GM19035 (cell line): ENCODE measurements at regions not wholly inside any gene's neighbourhood (a gene's known extent, or its start where the extent isn't known, plus 50 kb on each side); places are given as distances from the start of the nearest gene placed in this dataset.

Source experiments
- ATAC-seq: cut with Tn5 transposase; IDR thresholded peaks from one replicate; pipeline ENCODE4 v1.9.1; 2021; ENCODE audit not compliant: unreplicated experiment

DNA sequence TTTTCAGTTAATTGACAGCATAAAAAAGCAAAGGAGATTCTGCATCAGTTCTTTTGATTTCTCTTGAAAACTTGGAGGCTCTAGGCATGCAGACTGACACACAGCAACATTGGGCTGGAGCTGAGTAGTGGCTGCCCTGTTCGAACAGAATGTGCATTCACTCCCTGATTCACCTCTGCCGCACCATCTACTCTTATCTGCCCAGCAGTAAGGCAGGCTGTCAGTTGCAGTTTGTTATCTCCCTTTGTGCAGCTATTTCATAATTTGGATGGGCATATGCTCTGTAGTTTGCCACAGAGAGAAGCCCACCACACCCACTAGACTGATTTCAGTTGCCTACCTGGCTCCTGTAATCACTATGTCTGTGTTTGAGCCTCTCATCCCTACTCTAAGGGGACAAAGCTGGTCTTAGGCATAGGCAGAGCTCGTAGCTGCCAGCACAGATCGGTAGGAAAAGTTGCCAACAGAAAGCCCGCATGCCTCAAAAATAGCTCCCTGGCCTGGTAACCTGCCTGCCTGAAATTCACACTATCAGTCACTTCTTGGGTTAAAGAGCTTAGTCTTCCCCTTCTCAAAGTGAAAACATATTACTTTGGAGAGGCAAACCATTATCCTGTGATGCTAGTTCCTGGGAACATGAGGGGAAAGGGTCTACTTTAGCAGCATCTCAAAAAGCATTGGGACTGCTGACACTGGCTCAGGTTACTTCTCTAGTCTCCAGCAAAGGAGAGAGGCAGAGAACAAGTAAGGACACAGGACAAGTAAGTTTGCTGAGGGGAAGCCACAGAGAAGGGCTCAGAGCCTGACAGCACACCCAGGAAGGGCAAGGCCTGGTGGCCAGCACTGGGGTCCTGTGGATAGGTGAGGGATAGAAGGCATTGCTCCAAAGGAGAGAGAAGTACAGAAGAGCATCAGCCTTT, 75.9 kb upstream of the TMEM164 start:
- ATAC-seq, result no peak

DNA sequence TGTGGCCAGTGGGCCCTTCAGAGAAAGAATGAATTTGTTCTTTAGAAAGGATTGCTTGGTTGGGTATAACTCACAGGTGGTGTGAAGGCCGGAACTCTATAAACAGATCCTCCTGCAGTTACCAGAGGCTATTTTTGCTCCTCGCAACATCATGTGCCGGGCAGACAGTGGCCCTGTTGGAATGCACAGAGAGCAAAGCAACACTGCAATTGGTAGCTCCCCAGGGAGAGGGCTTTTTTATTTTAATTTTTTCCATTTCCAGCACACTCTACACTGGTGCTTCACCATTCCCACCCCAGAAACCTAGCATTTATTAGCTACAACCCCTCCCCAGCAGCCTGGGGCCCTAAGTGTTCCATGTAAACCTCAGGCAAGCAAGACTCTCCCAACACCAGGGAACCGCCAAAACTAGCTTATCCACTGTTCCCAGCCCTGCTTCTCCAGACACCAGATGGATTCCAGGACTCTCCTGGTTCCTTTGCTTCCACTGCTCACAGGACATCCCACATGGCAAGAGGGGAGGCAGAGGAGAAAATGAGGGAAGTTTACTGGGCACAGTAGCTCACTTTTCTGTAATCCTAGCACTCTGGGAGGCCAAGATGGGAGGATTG, 75.1 kb upstream of the TMEM164 start:
- ATAC-seq, result no peak

DNA sequence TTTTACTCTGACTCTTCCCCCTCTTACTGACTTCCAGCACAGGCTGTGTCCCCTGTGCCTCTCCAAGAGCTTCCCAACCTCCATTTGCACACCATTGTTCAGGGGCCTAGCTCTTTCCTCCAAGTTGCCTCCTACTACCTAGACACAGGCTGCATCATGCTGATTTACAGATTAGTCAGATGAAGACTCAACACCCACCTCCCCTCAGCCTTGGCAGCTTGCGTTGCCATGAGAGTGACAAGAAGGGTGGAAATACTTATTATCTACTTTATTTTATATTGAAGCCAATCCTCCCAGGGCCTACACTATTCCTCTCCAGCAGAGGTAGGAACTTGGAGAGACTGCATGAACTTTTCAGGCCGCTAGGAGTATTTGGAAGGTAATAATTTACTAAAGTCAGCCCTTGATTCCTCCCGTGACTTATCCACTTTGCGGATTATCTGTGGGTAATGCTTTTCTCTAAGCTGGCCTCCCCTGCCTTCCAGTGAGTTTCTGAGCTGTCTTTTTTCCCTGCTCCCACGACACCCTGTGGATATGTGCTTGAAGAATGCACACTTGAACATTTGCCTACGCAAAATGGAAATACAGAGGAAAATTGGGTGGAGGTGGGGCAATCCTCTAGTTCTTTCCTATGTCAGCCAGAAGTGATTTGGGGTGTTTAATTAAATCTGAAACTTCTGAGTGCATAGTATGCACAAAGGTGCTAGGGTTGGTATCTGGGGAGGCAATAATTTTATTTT, 74.1 kb upstream of the TMEM164 start:
- ATAC-seq, result no peak

DNA sequence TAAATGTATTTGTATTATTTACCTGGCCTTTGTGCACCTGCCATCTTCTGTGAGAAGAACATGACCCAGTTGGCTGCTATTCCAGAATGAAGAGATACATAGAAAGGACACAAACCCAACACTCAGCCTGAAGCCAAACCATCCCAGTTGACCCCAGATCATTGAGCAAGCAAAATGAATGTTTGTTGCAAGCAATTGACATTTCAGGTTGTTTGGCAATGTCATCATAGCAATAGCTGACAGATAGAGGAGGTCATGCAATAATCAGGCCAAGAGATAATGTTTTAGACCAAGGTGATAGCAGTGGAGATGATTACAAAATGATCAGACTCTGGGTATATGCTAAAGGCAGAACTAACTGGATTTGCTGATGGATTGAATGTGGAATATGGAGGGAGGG, 71.2 kb upstream of the TMEM164 start:
- ATAC-seq, result no peak

DNA sequence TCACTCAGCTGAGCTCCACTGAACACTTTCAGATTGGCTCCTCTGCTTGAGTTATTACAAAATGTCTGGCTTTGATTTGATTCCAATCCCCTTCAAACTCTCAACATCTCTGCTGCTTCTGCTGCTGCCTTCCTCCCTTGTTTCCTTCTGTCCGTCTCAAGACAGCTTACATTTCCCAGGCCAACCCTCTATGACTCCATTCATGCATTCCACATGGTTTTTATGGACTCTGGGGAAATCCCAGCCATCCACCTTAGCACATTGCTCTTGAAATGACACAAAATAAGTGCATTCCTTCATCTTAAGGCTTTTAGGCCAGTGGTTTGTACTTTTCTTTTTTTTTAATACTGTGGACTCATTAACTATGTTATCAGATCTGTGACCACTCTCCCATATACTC, 68.5 kb upstream of the TMEM164 start:
- no peak for ATAC-seq

DNA sequence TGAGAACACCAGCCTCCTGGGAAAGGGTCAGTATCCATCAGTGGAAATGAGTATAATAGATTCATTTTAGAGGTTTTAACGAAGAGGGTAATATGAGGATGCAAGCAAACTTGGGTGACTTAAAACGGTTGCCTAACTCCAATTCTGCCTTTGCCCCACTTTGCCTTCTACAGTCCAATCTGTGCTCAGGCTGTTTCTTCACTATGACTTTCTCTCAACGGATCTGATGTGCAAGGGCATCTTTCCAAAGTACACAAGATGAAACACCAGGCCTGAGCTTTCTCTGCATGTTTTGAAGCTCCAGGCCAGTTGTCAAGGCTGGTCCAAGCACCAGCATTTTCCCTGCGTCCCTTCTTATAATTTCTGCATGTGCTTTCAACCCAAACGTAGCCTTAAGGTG, 68.0 kb upstream of the TMEM164 start:
- no peak for ATAC-seq

DNA sequence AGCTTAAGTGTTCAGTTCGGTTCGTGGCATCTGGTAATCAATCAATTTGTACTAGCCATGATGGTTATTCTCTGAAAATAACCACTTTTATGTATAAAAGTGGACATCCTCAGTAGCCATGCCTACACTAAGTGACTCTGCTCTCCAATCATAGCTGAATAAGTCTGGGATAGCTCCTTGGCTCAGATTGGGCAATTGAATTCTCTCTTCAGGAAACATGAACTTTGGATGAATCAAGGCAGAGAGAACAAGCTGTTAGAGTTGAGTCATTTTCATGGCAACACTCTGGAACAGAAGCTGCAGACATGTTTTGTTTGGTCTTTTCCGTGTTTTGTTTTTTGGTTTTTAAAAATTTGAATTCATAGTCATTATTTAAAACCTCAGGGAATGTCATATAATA, 66.8 kb upstream of the TMEM164 start:
- no peak for ATAC-seq

DNA sequence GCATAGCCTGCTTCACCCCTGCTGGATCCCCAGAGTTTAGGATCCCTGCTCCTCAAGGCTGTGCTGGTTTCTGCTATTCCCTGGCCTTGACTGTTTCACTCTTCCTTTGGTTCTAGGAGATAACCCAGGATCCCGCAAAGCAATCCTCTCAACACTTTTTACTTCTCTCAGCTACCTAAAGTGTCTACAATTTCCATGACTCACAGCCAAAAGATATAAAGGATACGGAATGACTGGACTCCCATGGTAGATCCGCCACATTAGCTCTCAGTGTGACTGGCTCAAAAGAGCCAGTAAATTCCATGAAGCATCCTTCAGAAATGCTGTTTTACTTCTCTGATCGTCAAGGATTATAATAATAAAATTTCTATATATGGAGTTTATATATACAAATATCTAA, 66.3 kb upstream of the TMEM164 start:
- no peak for ATAC-seq

DNA sequence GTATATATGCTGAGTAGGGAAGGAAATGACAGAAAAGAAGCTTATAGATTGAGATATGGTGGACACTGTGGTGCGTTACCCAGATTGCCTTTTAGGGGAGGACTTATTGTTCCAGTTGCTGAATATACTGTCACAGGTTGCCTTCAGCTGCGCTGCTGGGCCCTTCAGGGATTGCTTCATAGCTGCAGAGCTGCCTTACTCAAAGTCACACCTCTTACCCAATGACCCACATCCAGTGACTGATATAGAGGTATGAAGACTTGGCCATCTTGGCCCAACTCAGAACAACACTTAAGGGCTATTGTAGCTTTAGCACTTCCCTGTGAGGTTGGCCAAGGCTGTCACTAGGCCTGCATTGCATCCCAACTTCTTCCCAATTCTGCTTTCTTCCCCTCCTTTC, 63.4 kb upstream of the TMEM164 start:
- ATAC-seq, result no peak

DNA sequence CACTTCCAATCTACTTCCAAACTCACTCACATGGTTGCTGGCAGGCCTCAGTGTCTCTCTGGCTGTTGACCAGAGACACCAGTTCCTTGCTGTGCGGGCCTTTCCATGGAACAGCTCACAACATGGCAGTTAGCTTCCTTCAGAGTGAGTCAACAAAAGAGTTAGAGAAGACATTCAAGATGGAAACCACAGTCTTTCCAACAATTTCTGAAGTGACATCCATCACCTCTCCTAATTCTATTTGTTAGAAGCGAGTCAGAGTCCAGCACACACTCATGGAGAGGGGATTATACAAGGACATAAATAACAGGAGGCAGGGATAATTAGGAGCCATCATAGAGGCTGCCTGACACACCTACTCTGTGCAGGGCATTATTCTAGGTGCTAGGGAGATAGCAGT, 62.5 kb upstream of the TMEM164 start:
- no peak for ATAC-seq

DNA sequence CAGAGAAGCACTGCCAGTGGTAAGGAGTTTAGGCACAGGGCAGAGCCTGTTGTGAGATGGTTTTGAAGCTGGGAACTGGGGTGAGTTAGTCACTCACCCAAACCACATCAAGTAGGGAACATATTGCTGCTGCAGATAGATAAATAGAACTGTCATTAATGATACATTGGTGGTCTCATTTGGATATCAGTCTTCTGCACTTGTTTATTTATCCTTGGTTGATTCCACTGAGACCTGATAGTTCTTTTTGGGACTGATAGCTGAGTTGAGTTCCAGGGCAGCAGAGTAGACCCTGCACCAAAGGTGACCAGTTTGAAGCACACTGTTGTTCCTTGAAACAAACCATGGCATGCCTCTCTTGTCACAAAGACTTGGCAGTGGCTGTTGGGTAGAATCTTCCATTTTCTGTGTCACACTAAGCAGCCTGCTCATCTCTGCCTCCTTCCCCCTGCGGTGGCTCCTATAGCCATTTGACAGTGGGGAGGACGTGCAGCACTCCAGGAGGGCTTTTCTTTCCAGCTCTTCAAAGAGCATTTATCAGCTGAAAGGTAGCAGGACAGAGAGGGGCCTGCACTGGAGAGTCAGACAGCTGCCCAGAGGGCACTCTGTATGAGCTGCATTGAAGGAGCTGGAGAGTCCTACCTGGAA, 59.7 kb upstream of the TMEM164 start:
- ATAC-seq, result no peak

DNA sequence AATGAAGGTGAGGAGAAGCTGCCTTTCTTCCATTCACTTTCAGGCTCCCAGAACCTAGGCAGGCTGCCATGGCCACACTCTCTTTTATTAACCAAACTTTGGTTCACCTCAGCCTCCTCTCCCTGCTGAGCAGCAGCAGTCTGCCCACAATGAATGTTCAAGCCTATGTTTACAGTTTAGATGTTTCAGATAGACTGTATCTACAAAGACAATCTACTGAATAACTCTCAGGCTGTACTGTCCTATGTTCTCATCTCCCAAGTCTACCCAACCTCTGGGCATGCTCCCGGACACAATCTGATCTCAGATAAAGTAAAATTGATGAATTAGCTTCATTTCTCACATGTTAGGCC, 59.2 kb upstream of the TMEM164 start:
- no peak for ATAC-seq

DNA sequence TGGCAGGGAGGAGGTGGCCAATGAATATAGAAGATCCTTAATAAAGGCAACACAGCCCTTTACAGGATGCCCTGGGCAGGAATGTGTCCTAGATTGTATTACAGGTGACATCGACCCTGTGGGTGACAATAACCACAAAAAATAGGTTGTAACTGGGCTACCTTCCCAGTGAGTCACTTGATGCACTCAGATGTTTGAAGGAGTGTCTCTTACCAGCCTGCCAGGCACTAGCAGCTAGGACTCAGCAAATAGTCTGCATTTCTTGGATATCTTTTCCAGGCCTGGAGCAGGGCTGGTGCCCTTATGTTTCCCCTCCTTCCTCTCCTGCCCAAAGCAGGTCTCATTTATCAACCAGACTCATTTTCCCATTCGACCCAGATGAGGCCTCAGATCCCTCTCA, 50.9 kb upstream of the TMEM164 start:
- ATAC-seq, result no peak

DNA sequence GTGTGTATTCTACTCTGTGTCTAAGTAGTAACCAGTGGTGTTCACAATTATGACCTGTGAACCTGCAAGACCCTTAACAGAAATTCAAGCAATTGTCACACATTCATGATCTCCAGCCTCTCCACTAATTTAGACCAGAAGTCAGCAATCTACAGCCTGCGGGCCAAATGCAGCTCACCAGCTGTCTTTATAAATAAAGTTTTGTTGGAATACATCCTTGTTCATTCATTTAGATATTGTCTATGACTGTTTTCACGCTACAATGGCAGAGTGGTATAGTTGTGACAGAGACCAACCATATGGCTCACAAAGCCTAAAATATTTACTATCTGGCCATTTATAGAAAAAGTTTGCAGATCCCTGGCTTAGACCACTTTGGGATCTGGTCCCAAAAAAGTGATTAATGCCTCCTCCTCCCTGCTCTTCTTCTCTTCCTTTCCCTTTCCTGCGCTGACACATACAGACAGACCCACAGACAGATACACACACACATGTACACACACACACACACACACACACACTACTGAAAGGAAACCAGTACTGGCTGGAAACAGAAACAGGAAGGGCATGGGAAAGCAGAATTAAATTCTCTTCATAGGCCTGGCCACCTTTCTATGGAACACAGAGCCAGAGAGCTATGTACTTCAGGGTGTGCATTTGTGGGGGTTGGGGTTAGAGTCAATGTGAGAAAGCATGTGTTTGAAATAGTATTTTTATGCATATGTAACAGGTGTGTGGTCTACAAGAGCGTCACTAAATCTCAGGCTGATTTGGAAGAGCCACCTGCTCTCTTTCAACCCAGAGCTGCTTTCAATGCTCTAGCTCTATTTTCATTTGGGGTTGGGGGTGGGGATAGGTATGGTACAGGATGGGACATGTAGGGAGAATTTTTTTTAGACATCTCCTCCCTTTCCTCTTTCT, 49.7 kb upstream of the TMEM164 start:
- ATAC-seq, result peak; percentile 78
